B cell (primary cell): ENCODE measurements at regions not wholly inside any gene's neighbourhood (a gene's known extent, or its start where the extent isn't known, plus 50 kb on each side); places are given as distances from the start of the nearest gene placed in this dataset.

Experiments used
- ATAC-seq: fragments of 200-7000 bp; cut with Tn5 transposase; one replicate; pipeline ENCODE4 v1.10.0; 2021; ENCODE audit warnings: low read depth, mild to moderate bottlenecking, moderate number of reproducible peaks, moderate library complexity
- CTCF ChIA-PET: fragments of 350-600 bp; sonication (Branson Sonifier 250); formaldehyde crosslinking; loops from one replicate; lab custom pipeline; 2021; ENCODE audit warnings: antibody characterized with exemption, inconsistent platforms; lab: Charles Lee
- POLR2A ChIA-PET: fragments of 350-600 bp; sonication (Branson Sonifier 250); formaldehyde crosslinking; loops from one replicate; lab custom pipeline; 2021; ENCODE audit warnings: antibody characterized with exemption; lab: Charles Lee
- DNase-seq: peaks from one replicate; pipeline ENCODE4 v3.0.0; 2013
- H2AFZ ChIP-seq: 2 replicates; pipeline ENCODE4 v1.6.1; 2012; ENCODE audit warnings: mild to moderate bottlenecking, low read depth, low read length; ENCODE audit not compliant: insufficient read depth, poor library complexity, severe bottlenecking
- H3K27ac ChIP-seq, 2 donors: 1 replicate in 1 of 2; 2 replicates in 1 of 2; pipeline ENCODE4 v1.5.1; 2012 to 2013; ENCODE audit warnings: low read length in 2 of 2, mild to moderate bottlenecking in 2 of 2, moderate library complexity in 1 of 2
- H3K27me3 ChIP-seq, 4 experiments: fragments of 200-600 bp in 1 of 4; sonication (generic) in 1 of 4; replicated peaks in 1 of 4; 1 replicate in 2 of 4; 2 replicates in 2 of 4; pipeline versions ENCODE4 v1.6.1 to v1.7.0; 2013 to 2016; ENCODE audit warnings: low read length in 3 of 4, mild to moderate bottlenecking in 2 of 4, mixed read lengths in 1 of 4, moderate library complexity in 1 of 4; ENCODE audit not compliant: insufficient read depth in 4 of 4, control insufficient read depth in 3 of 4; ENCODE audit errors: control extremely low read depth in 1 of 4
- H3K36me3 ChIP-seq, 2 experiments: replicated peaks in 1 of 2; 1 replicate in 1 of 2; 2 replicates in 1 of 2; pipeline versions ENCODE4 v1.6.1 to v1.7.1; 2013; ENCODE audit warnings: low read length in 1 of 2; ENCODE audit not compliant: insufficient read depth in 2 of 2, control insufficient read depth in 1 of 2; ENCODE audit errors: control extremely low read depth in 1 of 2, extremely low read depth in 1 of 2
- H3K4me1 ChIP-seq, 2 donors: fragments of 200-600 bp in 1 of 2; sonication (generic) in 1 of 2; 1 replicate in 1 of 2; 2 replicates in 1 of 2; pipeline versions ENCODE4 v1.5.1 to v1.6.1; 2013 to 2017; ENCODE audit warnings: low read length in 2 of 2; ENCODE audit not compliant: control insufficient read depth in 2 of 2, insufficient read depth in 2 of 2
- H3K4me2 ChIP-seq: replicated peaks from 2 replicates; pipeline ENCODE3; 2012; ENCODE audit warnings: mild to moderate bottlenecking, low read depth, low read length; ENCODE audit not compliant: poor library complexity, severe bottlenecking
- H3K4me3 ChIP-seq, 5 experiments: fragments of 200-600 bp in 1 of 5; sonication (generic) in 1 of 5; 1 replicate in 3 of 5; 2 replicates in 2 of 5; pipeline versions ENCODE4 v1.5.1 to v1.7.0; 2011 to 2016; ENCODE audit warnings: low read length in 4 of 5, mild to moderate bottlenecking in 4 of 5, low read depth in 2 of 5, control low read depth in 1 of 5, moderate library complexity in 1 of 5; ENCODE audit not compliant: insufficient read depth in 1 of 5; ENCODE audit errors: control extremely low read depth in 1 of 5, extremely low read depth in 1 of 5
- H3K79me2 ChIP-seq: fragments of 200-600 bp; sonication (generic); one replicate; pipeline ENCODE4 v1.6.0; 2016; ENCODE audit warnings: low read length; ENCODE audit not compliant: control insufficient read depth, insufficient read depth
- H3K9ac ChIP-seq: fragments of 200-600 bp; sonication (generic); 2 replicates; pipeline ENCODE4 v1.6.1; 2017; ENCODE audit warnings: mild to moderate bottlenecking, low read length, moderate library complexity
- H3K9me3 ChIP-seq, 3 donors: one replicate each; pipeline versions ENCODE4 v1.6.1 to v1.7.1; 2013; ENCODE audit warnings: low read length in 2 of 3; ENCODE audit not compliant: control insufficient read depth in 2 of 3, insufficient read depth in 1 of 3; ENCODE audit errors: control extremely low read depth in 1 of 3
- H4K20me1 ChIP-seq: 2 replicates; pipeline ENCODE4 v1.6.0; 2012; ENCODE audit warnings: mild to moderate bottlenecking, low read length; ENCODE audit not compliant: insufficient read depth, control insufficient read depth, poor library complexity, severe bottlenecking
- H3K27ac Mint-ChIP-seq: one replicate; pipeline ENCODE4 v1.8.0; 2021; ENCODE audit warnings: mixed read lengths
- H3K27me3 Mint-ChIP-seq: one replicate; pipeline ENCODE4 v1.8.0; 2021; ENCODE audit warnings: mixed read lengths
- H3K4me1 Mint-ChIP-seq: one replicate; pipeline ENCODE4 v1.8.0; 2021; ENCODE audit warnings: mixed read lengths
- H3K4me3 Mint-ChIP-seq: one replicate; pipeline ENCODE4 v1.8.0; 2021; ENCODE audit warnings: mixed read lengths
- H3K9me3 Mint-ChIP-seq: one replicate; pipeline ENCODE4 v1.8.0; 2022; ENCODE audit warnings: mixed read lengths; ENCODE audit not compliant: insufficient read depth
- CTCF ChIP-seq: fragments of 200-600 bp; IDR thresholded peaks from one replicate; pipeline ENCODE4 v1.8.0; 2022; ENCODE audit warnings: antibody characterized with exemption, mild to moderate bottlenecking
- EZH2 ChIP-seq: IDR thresholded peaks from 2 replicates; pipeline ENCODE4 v1.6.1; 2012; ENCODE audit warnings: borderline replicate concordance, low read depth, mild to moderate bottlenecking, moderate library complexity, low read length; ENCODE audit not compliant: insufficient read depth, poor library complexity, severe bottlenecking
- WGBS: methylation state at CpG from one replicate; pipeline ENCODE4 v1.1.5; 2013; ENCODE audit warnings: missing lambda C conversion rate; ENCODE audit not compliant: insufficient coverage; 5-methylcytosine and 5-hydroxymethylcytosine counted together
- intact Hi-C: fragments of 100-400 bp; cut with micrococcal nuclease; formaldehyde crosslinking; loops from one replicate; pipeline ENCODE4 v1.10.0; 2022

DNA sequence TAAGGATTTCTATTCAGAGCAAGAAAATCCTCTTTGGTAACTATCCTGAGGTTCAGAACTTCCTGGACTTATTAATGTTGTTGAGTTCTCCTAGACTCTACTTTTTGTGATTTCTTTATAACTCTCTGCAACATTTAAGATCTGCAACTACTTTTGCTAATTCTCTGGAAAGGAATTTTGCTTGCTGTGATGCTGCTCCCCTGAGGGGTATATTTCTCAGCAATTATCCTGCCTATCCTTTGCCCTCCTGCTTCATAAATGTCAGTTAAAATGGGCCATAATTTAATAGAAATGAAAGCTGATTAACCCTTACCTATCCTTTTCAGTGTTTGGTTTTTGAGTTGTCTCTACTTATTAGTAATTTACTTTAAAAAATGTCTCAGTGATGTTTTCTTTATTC, 377.3 kb upstream of the LRRC3B start:
- Histone ChIP-seq H2AFZ (no peak overlapping the region), H3K27ac (no peak overlapping the region), H3K36me3 (no peaks in the 10 kb centered on the region), H3K4me3 (no peak overlapping the region), H3K27me3 (no peaks in the 10 kb centered on the region), H3K9me3 (peaks cover 0 to 4% (median 0%) of the 10 kb centered on the region in 3 donors), H4K20me1 (no peaks in the 10 kb centered on the region), H3K4me1 (no peaks in the 10 kb centered on the region), H3K9ac (no peak overlapping the region), H3K4me2 (no peak overlapping the region), H3K79me2 (no peaks in the 10 kb centered on the region)
- H3K4me3 Mint-ChIP-seq = no peak overlapping the region
- H3K9me3 Mint-ChIP-seq = no peaks in the 10 kb centered on the region
- ChIA-PET CTCF (no interaction called here), POLR2A (no interaction called here)
- intact Hi-C loops = no loop called here
- ATAC-seq (no peak), DNase-seq (no peak)
- TF ChIP-seq CTCF (no peak), EZH2 (no peak)
- H3K27ac Mint-ChIP-seq = no peak overlapping the region
- H3K27me3 Mint-ChIP-seq = no peaks in the 10 kb centered on the region
- H3K4me1 Mint-ChIP-seq = no peaks in the 10 kb centered on the region

- H3K79me2 ChIP-seq = no peaks in the 10 kb centered on the region
- ChIA-PET POLR2A (no interaction called here), CTCF (no interaction called here)
- no peak for TF ChIP-seq CTCF
- no peak for TF ChIP-seq EZH2
- no peak overlapping the region for H2AFZ ChIP-seq
- intact Hi-C loops = no loop called here
- WGBS = no CpG with 5 or more reads among the region's 2 CpGs
- H3K4me2 ChIP-seq = no peak overlapping the region
- peaks cover 0 to 4% (median 0%) of the 10 kb centered on the region in 3 donors for H3K9me3 ChIP-seq
- no peaks in the 10 kb centered on the region for H3K9me3 Mint-ChIP-seq
- H3K36me3 ChIP-seq = no peaks in the 10 kb centered on the region
- no peaks in the 10 kb centered on the region for H3K4me1 ChIP-seq
- ATAC-seq (no peak), DNase-seq (no peak)
- H3K4me3 Mint-ChIP-seq = no peak overlapping the region
- no peak overlapping the region for H3K4me3 ChIP-seq
- H3K27ac Mint-ChIP-seq = no peak overlapping the region
- no peaks in the 10 kb centered on the region for H3K4me1 Mint-ChIP-seq
- no peaks in the 10 kb centered on the region for H3K27me3 Mint-ChIP-seq
- H3K27me3 ChIP-seq = no peaks in the 10 kb centered on the region
- H3K9ac ChIP-seq = no peak overlapping the region
- no peaks in the 10 kb centered on the region for H4K20me1 ChIP-seq
- no peak overlapping the region for H3K27ac ChIP-seq
Observed at GRCh38 chr3:26246901-26247300, 375.7 kb upstream of the LRRC3B start.
